ENCODE measurements at regions not wholly inside any gene's neighbourhood (a gene's known extent, or its start where the extent isn't known, plus 50 kb on each side); places are given as distances from the start of the nearest gene placed in this dataset.

DNA sequence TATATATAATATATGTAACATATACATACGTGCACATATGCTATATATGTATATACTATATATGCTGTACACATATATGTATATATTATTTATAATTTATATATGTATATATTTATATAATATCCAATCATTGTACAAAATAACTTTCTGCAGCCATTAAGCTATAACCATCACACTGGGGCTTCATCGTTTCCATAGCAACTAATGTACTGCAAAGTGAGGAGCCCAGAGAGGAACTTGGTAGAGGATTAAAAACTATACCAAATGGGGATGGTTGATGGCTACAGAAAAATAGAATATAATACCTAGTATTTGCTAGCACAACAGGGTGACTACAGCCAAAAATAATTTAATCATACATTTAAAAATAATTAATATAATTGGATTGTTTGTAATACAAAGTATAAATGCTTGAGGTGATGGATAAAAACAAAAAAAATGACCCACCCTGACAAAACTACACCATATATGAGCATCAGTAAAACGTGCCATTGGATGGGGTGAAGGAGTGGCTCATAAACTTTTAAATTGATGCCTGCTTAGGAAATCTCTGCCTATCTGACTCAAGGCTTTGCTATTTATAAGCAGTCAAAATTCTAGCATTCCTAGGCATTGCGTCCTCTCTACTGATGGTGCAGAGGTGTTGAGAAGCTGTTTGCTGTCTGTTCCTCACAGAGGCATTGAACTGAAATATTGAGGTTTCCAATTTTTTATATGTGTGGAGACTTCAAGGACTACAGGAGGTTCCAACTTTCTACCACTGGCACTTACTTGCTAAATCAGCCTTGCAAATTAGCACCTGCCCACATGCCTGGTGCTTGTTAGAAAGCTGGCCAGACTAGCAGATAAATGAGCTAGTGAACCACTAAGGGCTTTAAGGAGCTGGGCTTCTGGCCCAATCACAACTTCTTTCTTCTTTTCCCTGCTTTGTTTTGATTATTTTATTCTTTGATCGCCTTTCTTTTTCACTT, 190.1 kb downstream of the SCP2D1 start (continued):
- TF ChIP-seq RNF2 (IDR thresholded peaks at IDR 0.05; ENCODE audit: borderline replicate concordance, low read depth, low read length, missing control alignments, poor library complexity, severe bottlenecking), result no peak

Data from H1 (cell line).